ENCODE measurements at regions not wholly inside any gene's neighbourhood (a gene's known extent, or its start where the extent isn't known, plus 50 kb on each side); places are given as distances from the start of the nearest gene placed in this dataset.

GRCh38 chr6:106751501-106752252 is 122.3 kb downstream of the QRSL1 start:
- no peaks in the 10 kb centered on the region for H3K79me2 ChIP-seq (ENCODE audit: insufficient read depth, low read length)
- no peaks in the 10 kb centered on the region for H3K9me2 ChIP-seq (replicated peaks; ENCODE audit: insufficient read depth, low read length)
- H3K9me3 ChIP-seq (ENCODE audit: insufficient read depth, low read length): no peaks in the 10 kb centered on the region
- H3K9ac ChIP-seq (ENCODE audit: low read length): no peak overlapping the region
- H3K27me3 ChIP-seq (ENCODE audit: low read length): no peaks in the 10 kb centered on the region
- no peak overlapping the region for H2AFZ ChIP-seq (ENCODE audit: low read depth, low read length, severe bottlenecking)
- H3K4me3 ChIP-seq (ENCODE audit: insufficient read depth, low read length, poor library complexity, severe bottlenecking): no peak overlapping the region
- no peak overlapping the region for H3K27ac ChIP-seq (ENCODE audit: low read depth, low read length)
- no peaks in the 10 kb centered on the region for H4K20me1 ChIP-seq (ENCODE audit: low read depth, low read length)
- H3K36me3 ChIP-seq (ENCODE audit: low read length): 0 out of 2 replicates have a peak, but pooled peaks cover 3% of the 10 kb centered on the region
- no peak for TF ChIP-seq EZH2phosphoT487 (conservative IDR thresholded peaks at IDR 0.05; ENCODE audit: low read length)
- no peak for TF ChIP-seq CTCF (IDR thresholded peaks at IDR 0.05; ENCODE audit: insufficient read depth, low read length, poor library complexity, severe bottlenecking)
- H3K4me2 ChIP-seq (ENCODE audit: low read depth, low read length, poor library complexity, severe bottlenecking): no peak overlapping the region
- H3F3A ChIP-seq (ENCODE audit: insufficient read depth): no peaks in the 10 kb centered on the region

- Histone ChIP-seq H3K4me3 (ENCODE audit: insufficient read depth, low read length, poor library complexity, severe bottlenecking) (no peak overlapping the region), H3K9ac (ENCODE audit: low read length) (no peak overlapping the region), H2AFZ (ENCODE audit: low read depth, low read length, severe bottlenecking) (no peak overlapping the region), H3K36me3 (ENCODE audit: low read length) (0 out of 2 replicates have a peak, but pooled peaks cover 3% of the 10 kb centered on the region), H4K20me1 (ENCODE audit: low read depth, low read length) (no peaks in the 10 kb centered on the region), H3K4me2 (ENCODE audit: low read depth, low read length, poor library complexity, severe bottlenecking) (no peak overlapping the region), H3K27ac (ENCODE audit: low read depth, low read length) (no peak overlapping the region), H3K9me2 (replicated peaks; ENCODE audit: insufficient read depth, low read length) (no peaks in the 10 kb centered on the region), H3K27me3 (ENCODE audit: low read length) (no peaks in the 10 kb centered on the region), H3K9me3 (ENCODE audit: insufficient read depth, low read length) (no peaks in the 10 kb centered on the region), H3F3A (ENCODE audit: insufficient read depth) (no peaks in the 10 kb centered on the region), H3K79me2 (ENCODE audit: insufficient read depth, low read length) (no peaks in the 10 kb centered on the region)
- no peak for TF ChIP-seq CTCF (IDR thresholded peaks at IDR 0.05; ENCODE audit: insufficient read depth, low read length, poor library complexity, severe bottlenecking)
- TF ChIP-seq EZH2phosphoT487 (conservative IDR thresholded peaks at IDR 0.05; ENCODE audit: low read length): no peak
Measured at GRCh38 chr6:106750946-106751345, 121.6 kb downstream of the QRSL1 start.

- no peaks in the 10 kb centered on the region for H3K79me2 ChIP-seq (ENCODE audit: insufficient read depth, low read length)
- H3K4me2 ChIP-seq (ENCODE audit: low read depth, low read length, poor library complexity, severe bottlenecking): no peak overlapping the region
- no peak overlapping the region for H3K4me3 ChIP-seq (ENCODE audit: insufficient read depth, low read length, poor library complexity, severe bottlenecking)
- H3K27ac ChIP-seq (ENCODE audit: low read depth, low read length): no peak overlapping the region
- no peak overlapping the region for H3K9ac ChIP-seq (ENCODE audit: low read length)
- 0 out of 2 replicates have a peak, but pooled peaks cover 3% of the 10 kb centered on the region for H3K36me3 ChIP-seq (ENCODE audit: low read length)
- no peaks in the 10 kb centered on the region for H3K27me3 ChIP-seq (ENCODE audit: low read length)
- H3F3A ChIP-seq (ENCODE audit: insufficient read depth): no peaks in the 10 kb centered on the region
- no peak overlapping the region for H2AFZ ChIP-seq (ENCODE audit: low read depth, low read length, severe bottlenecking)
- no peak for TF ChIP-seq EZH2phosphoT487 (conservative IDR thresholded peaks at IDR 0.05; ENCODE audit: low read length)
- H3K9me3 ChIP-seq (ENCODE audit: insufficient read depth, low read length): no peaks in the 10 kb centered on the region
- no peaks in the 10 kb centered on the region for H3K9me2 ChIP-seq (replicated peaks; ENCODE audit: insufficient read depth, low read length)
- no peaks in the 10 kb centered on the region for H4K20me1 ChIP-seq (ENCODE audit: low read depth, low read length)
Measured at GRCh38 chr6:106750142-106750918, 121.0 kb downstream of the QRSL1 start.

Data from SU-DHL-6 (cell line).